DND-41 (cell line): ENCODE measurements at regions not wholly inside any gene's neighbourhood (a gene's known extent, or its start where the extent isn't known, plus 50 kb on each side); places are given as distances from the start of the nearest gene placed in this dataset.

Source experiments
- ATAC-seq: fragments of 200-7000 bp; cut with Tn5 transposase; 3 replicates; pipeline ENCODE4 v1.9.1; 2021; ENCODE audit warnings: low read depth; ENCODE audit not compliant: insufficient read depth
- DNase-seq: peaks from one replicate; pipeline ENCODE4 v3.0.0-alpha.2; 2020
- H2AFZ ChIP-seq: 2 replicates; pipeline ENCODE4 v1.6.0; 2012; ENCODE audit warnings: low read depth, low read length
- H3K27ac ChIP-seq: 2 replicates; pipeline ENCODE4 v1.5.1; 2012; ENCODE audit warnings: low read length, inconsistent platforms
- H3K27me3 ChIP-seq: fragments of 200-600 bp; sonication (generic); 2 replicates; pipeline ENCODE4 v1.6.0; 2012; ENCODE audit warnings: low read length, mild to moderate bottlenecking, inconsistent platforms; ENCODE audit not compliant: insufficient read depth, poor library complexity
- H3K36me3 ChIP-seq: 2 replicates; pipeline ENCODE4 v1.5.1; 2012; ENCODE audit warnings: low read length, inconsistent platforms; ENCODE audit not compliant: insufficient read depth
- H3K4me1 ChIP-seq: 2 replicates; pipeline ENCODE4 v1.5.1; 2012; ENCODE audit warnings: mild to moderate bottlenecking, low read length; ENCODE audit not compliant: insufficient read depth
- H3K4me2 ChIP-seq: 2 replicates; pipeline ENCODE4 v1.6.0; 2012; ENCODE audit warnings: mild to moderate bottlenecking, moderate library complexity, low read length, inconsistent platforms; ENCODE audit not compliant: insufficient read depth
- H3K4me3 ChIP-seq, 2 experiments: fragments of 200-600 bp in 1 of 2; shearing (Covaris generic) in 1 of 2; 2 replicates each; pipeline ENCODE4 v1.5.1; 2012 to 2016; ENCODE audit warnings: inconsistent platforms in 2 of 2, low read length in 2 of 2, mild to moderate bottlenecking in 2 of 2, low read depth in 1 of 2, moderate library complexity in 1 of 2
- H3K79me2 ChIP-seq: 2 replicates; pipeline ENCODE4 v1.6.0; 2012; ENCODE audit warnings: low read length, inconsistent platforms; ENCODE audit not compliant: insufficient read depth
- H3K9ac ChIP-seq: 2 replicates; pipeline ENCODE4 v1.6.0; 2012; ENCODE audit warnings: low read depth, mild to moderate bottlenecking, inconsistent platforms, low read length, moderate library complexity
- H3K9me3 ChIP-seq: 2 replicates; pipeline ENCODE4 v1.5.1; 2012; ENCODE audit warnings: low read length, moderate library complexity, mild to moderate bottlenecking, inconsistent platforms; ENCODE audit not compliant: insufficient read depth, severe bottlenecking
- H4K20me1 ChIP-seq: 2 replicates; pipeline ENCODE4 v1.6.0; 2012; ENCODE audit warnings: low read length; ENCODE audit not compliant: insufficient read depth
- CTCF ChIP-seq: IDR thresholded peaks from 2 replicates; pipeline ENCODE4 v1.5.1; 2012; ENCODE audit warnings: borderline replicate concordance, low read length, moderate library complexity, mild to moderate bottlenecking; ENCODE audit not compliant: poor library complexity, severe bottlenecking; ENCODE audit errors: extremely low read depth
- EZH2 ChIP-seq: IDR thresholded peaks from 3 replicates; pipeline ENCODE4 v1.6.1; 2012; ENCODE audit warnings: borderline replicate concordance, low read depth, mild to moderate bottlenecking, moderate library complexity, low read length, inconsistent platforms; ENCODE audit not compliant: severe bottlenecking

- H3K9me3 ChIP-seq = no peaks in the 10 kb centered on the region
- DNase-seq = no peak
These were observed 481.9 kb downstream of the TMX3 start for GRCh38 chr18:68233018-68233417.

GRCh38 chr18:68229351-68229750, 485.6 kb downstream of the TMX3 start:
- Histone ChIP-seq H3K4me3 (no peak overlapping the region), H3K79me2 (no peaks in the 10 kb centered on the region), H4K20me1 (no peaks in the 10 kb centered on the region), H3K9ac (no peak overlapping the region), H3K9me3 (no peaks in the 10 kb centered on the region), H3K27me3 (no peaks in the 10 kb centered on the region), H3K36me3 (no peaks in the 10 kb centered on the region), H3K4me1 (no peaks in the 10 kb centered on the region), H3K4me2 (no peak overlapping the region), H3K27ac (no peak overlapping the region), H2AFZ (no peak overlapping the region)
- no peak for TF ChIP-seq EZH2
- TF ChIP-seq CTCF = no peak
- ATAC-seq (no peak), DNase-seq (no peak)

More at GRCh38 chr18:68233018-68233417, 481.9 kb downstream of the TMX3 start:
- no peak for TF ChIP-seq CTCF
- TF ChIP-seq EZH2 = no peak
- Histone ChIP-seq H3K9ac (no peak overlapping the region), H3K36me3 (no peaks in the 10 kb centered on the region), H3K4me1 (no peaks in the 10 kb centered on the region), H3K27ac (no peak overlapping the region), H3K79me2 (no peaks in the 10 kb centered on the region), H3K4me3 (no peak overlapping the region), H3K4me2 (no peak overlapping the region), H3K27me3 (no peaks in the 10 kb centered on the region), H2AFZ (no peak overlapping the region), H4K20me1 (no peaks in the 10 kb centered on the region)
- no peak for ATAC-seq

- H3K79me2 ChIP-seq = no peaks in the 10 kb centered on the region
- no peak overlapping the region for H3K27ac ChIP-seq
- no peak for DNase-seq
- H3K4me3 ChIP-seq = no peak overlapping the region
- no peak for TF ChIP-seq EZH2
- no peak for TF ChIP-seq CTCF
- H3K36me3 ChIP-seq = no peaks in the 10 kb centered on the region
- H4K20me1 ChIP-seq = no peaks in the 10 kb centered on the region
- no peaks in the 10 kb centered on the region for H3K27me3 ChIP-seq
- no peak overlapping the region for H3K9ac ChIP-seq
- no peak overlapping the region for H3K4me2 ChIP-seq
- H3K4me1 ChIP-seq = no peaks in the 10 kb centered on the region
- no peak for ATAC-seq
- H3K9me3 ChIP-seq = no peaks in the 10 kb centered on the region
- no peak overlapping the region for H2AFZ ChIP-seq
These were observed 493.7 kb downstream of the TMX3 start for GRCh38 chr18:68221111-68221724.
